Vagina (tissue), 2 donors: ENCODE measurements at regions not wholly inside any gene's neighbourhood (a gene's known extent, or its start where the extent isn't known, plus 50 kb on each side); places are given as distances from the start of the nearest gene placed in this dataset.

Experiments used
- CTCF ChIP-seq, 3 experiments: fragments of 450-650 bp in 2 of 3; fragments of 200-600 bp in 1 of 3; sonication (generic) in 1 of 3; IDR thresholded peaks; one replicate each; pipeline ENCODE4 v1.5.1; 2017 to 2019; ENCODE audit warnings: antibody characterized with exemption in 3 of 3, mild to moderate bottlenecking in 2 of 3, moderate library complexity in 2 of 3
- POLR2AphosphoS5 ChIP-seq, 2 donors: sonication (generic); formaldehyde crosslinking; IDR thresholded peaks; one replicate each; pipeline ENCODE4 v1.9.0; 2017; ENCODE audit warnings: antibody characterized with exemption in 2 of 2, mild to moderate bottlenecking in 2 of 2, low read depth in 1 of 2; ENCODE audit not compliant: insufficient read depth in 1 of 2

GRCh38 chr10:107436568-107436967, 272.1 kb upstream of the SORCS1 start:
- TF ChIP-seq CTCF (IDR thresholded peaks at IDR 0.05) (no peak), POLR2AphosphoS5 (IDR thresholded peaks at IDR 0.05; ENCODE audit: insufficient read depth in 1 of 2, low read depth in 1 of 2) (no peak)
